ENCODE measurements at regions not wholly inside any gene's neighbourhood (a gene's known extent, or its start where the extent isn't known, plus 50 kb on each side); places are given as distances from the start of the nearest gene placed in this dataset.

DNA sequence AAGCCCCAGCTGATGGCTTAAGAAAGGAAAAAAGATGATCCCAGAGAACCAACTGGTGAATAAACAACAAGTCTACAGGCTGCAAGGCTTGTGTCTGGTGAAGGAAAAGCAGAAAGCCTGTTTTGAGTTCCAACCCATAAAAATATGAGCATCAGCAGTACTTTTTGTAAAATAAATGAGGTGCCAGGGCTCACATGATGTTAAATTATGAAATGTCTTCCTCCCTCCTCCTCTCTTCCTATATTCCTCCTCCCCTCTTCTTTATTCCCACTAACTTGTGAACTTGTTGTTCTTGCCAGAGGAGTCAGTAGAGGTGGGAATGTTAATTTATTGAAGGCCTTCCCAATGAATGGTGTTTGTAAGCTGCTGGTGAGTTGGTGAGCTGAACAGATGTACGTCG is 212.2 kb upstream of the CDH11 start:
- TF ChIP-seq GATA3 (IDR thresholded peaks at IDR 0.05; ENCODE audit: low read depth, low read length): no peak
- TF ChIP-seq GATA2 (IDR thresholded peaks at IDR 0.05; ENCODE audit: low read depth, low read length): no peak
